MG63 (cell line): ENCODE measurements at regions not wholly inside any gene's neighbourhood (a gene's known extent, or its start where the extent isn't known, plus 50 kb on each side); places are given as distances from the start of the nearest gene placed in this dataset.
A peak's percentile ranks its signal among the peaks of the same experiment; 100 is the strongest.

Experiments
- DNase-seq: peaks from one replicate; pipeline ENCODE4 v3.0.0-alpha.2; 2020
- H3K27me3 ChIP-seq: fragments of 250-450 bp; sonication (Bioruptor Pico); 2 replicates; pipeline ENCODE4 v1.5.1; 2020; ENCODE audit warnings: mild to moderate bottlenecking, moderate library complexity
- H3K36me3 ChIP-seq: fragments of 250-450 bp; sonication (Bioruptor Pico); 2 replicates; pipeline ENCODE4 v1.5.1; 2020; ENCODE audit warnings: mild to moderate bottlenecking, moderate library complexity
- H3K4me3 ChIP-seq: fragments of 250-450 bp; sonication (Bioruptor Pico); 2 replicates; pipeline ENCODE4 v1.5.1; 2020; ENCODE audit warnings: mild to moderate bottlenecking, moderate library complexity
- H3K9me3 ChIP-seq: fragments of 250-450 bp; sonication (Bioruptor Pico); 2 replicates; pipeline ENCODE4 v1.5.1; 2020; ENCODE audit warnings: mild to moderate bottlenecking, moderate library complexity

DNA sequence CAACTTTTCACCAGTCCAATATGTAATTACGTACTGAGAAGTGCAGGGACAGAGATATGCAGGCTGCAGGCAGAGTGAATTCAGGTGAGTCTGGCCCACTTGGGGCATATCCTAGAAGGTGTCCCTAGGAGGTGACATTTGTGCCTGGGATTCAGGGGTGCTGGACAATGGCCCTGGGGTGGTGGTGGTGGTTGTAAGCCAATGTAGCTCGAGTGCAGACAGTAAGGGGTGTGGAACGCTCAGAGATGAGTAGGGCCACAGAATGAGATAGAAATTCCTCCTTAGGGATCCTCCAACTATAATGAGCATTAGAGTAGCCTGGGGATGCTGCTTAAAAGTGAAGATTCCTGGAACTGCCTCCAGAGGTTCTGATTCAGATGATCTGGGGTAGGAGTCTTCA, 221.7 kb upstream of the MPHOSPH6 start:
- no peak overlapping the region for H3K4me3 ChIP-seq
- no peak for DNase-seq
- H3K27me3 ChIP-seq: no peaks in the 10 kb centered on the region
- no peaks in the 10 kb centered on the region for H3K9me3 ChIP-seq
- H3K36me3 ChIP-seq: no peaks in the 10 kb centered on the region

DNA sequence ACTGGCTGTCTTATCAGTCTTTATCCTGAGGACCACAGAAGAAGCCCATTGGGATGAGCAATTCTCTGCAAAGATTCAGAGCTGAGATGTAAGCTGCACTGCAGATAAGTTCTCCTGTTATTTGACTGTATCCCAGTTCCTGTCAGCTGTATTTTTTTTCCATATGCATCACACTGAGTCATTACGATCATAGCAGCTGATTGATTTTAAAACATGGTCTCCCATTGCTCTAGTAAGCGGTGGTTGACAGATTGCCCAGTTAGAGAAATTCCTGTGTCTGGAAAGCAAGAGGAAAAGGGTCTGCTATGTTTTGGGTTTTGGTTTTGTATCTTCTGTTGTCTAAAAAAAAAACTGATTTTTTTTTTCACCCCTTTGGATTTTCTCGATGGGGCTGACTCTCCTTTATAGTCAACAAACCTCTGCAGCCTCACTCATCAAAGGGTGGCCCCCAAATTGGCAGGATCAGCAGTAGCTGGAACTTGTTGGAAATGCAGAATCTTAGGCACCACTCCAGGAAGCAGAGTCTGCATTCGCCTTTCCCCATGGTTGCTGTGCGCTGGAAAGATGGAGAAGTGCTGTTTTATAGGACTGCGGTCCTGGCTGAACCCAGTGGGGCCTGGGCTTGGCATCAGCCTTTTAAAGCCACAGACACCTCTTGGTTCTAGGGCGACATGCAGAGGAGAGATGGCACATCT, 220.1 kb upstream of the MPHOSPH6 start:
- Histone ChIP-seq H3K9me3 (no peaks in the 10 kb centered on the region), H3K4me3 (no peak overlapping the region), H3K36me3 (no peaks in the 10 kb centered on the region), H3K27me3 (no peaks in the 10 kb centered on the region)
- DNase-seq: no peak

DNA sequence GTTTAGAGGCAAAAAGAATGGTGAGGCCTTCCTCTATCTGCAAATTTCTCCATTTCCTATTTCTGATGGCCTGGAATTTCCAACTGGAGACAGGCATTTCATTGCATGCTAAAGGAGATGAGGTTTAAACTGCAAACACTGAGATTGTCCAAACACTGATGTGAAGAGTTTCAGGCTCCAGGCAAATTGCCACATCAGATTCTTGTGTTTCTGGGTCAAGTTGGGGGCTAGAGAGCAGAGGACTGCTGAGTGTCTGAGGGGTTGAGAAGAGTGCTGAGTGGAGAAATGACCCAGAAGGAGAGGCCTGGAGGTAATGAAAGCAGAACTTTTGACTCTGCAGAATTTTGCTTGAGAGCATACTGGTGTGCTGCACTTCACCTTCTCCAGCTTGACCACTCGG, 216.7 kb upstream of the MPHOSPH6 start:
- Histone ChIP-seq H3K27me3 (no peaks in the 10 kb centered on the region), H3K36me3 (no peaks in the 10 kb centered on the region), H3K4me3 (no peak overlapping the region), H3K9me3 (no peaks in the 10 kb centered on the region)
- DNase-seq: no peak

DNA sequence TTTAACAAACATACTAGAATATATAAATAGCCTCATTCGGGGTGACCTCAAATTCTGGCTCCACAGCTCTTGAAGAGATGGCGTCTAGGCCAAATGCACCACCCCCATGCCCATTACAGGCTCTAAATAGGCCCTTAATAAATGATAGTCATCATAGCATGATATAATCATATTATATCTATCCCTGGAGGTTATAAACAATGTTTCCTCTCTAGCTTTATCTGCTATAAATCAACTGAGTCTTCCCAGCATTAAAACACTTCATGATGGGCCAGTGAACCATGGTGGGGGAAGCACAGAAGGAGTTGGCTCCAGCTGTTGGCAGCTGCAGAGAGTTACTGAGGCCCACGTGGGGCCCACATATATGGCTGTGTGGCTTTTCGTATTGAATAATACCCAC, 214.9 kb upstream of the MPHOSPH6 start:
- no peak for DNase-seq
- H3K27me3 ChIP-seq: no peaks in the 10 kb centered on the region
- H3K36me3 ChIP-seq: no peaks in the 10 kb centered on the region
- H3K4me3 ChIP-seq: no peak overlapping the region
- no peaks in the 10 kb centered on the region for H3K9me3 ChIP-seq

DNA sequence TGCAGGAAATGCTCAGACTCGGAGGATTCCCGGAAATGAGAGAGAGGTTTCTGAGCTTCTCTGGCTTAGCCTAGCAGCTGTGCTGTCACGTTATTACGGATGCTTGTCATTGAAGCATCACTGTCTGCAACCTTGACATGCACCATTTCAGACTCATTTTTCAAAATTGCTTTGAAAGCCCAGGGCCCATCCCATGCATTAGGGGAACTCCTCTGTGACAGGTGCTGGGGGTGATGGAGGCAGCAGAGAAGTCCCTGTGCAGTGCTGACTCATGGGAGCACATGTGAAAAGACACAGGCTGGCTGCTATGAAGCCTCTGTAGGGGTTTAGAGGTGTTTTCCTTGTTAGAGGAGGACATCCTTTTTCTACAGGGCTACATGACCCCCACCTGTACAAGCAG, 214.0 kb upstream of the MPHOSPH6 start:
- H3K36me3 ChIP-seq: no peaks in the 10 kb centered on the region
- H3K9me3 ChIP-seq: no peaks in the 10 kb centered on the region
- H3K27me3 ChIP-seq: no peaks in the 10 kb centered on the region
- DNase-seq: no peak
- H3K4me3 ChIP-seq: no peak overlapping the region

DNA sequence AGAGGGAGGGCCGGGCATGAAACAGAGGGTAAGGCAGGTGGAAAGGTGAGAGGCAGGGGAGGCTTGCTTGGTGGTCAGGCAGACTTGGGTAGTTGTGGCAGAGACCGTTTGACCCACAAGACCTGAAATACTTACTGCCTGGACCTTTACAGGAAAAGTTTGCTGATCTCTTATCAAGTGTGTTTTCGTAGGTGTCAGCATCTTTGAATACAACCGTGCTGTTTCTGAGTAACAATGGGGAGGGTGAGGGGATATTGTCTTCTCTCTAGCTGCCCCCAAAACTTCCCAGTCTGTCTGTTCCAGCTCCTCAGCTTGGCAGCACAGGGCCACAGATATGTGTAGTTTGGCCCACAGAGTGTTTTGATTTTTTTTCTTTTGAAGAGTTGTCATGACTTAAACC, 212.5 kb upstream of the MPHOSPH6 start:
- no peak for DNase-seq
- H3K9me3 ChIP-seq: no peaks in the 10 kb centered on the region
- no peaks in the 10 kb centered on the region for H3K27me3 ChIP-seq
- H3K36me3 ChIP-seq: no peaks in the 10 kb centered on the region
- no peak overlapping the region for H3K4me3 ChIP-seq

DNA sequence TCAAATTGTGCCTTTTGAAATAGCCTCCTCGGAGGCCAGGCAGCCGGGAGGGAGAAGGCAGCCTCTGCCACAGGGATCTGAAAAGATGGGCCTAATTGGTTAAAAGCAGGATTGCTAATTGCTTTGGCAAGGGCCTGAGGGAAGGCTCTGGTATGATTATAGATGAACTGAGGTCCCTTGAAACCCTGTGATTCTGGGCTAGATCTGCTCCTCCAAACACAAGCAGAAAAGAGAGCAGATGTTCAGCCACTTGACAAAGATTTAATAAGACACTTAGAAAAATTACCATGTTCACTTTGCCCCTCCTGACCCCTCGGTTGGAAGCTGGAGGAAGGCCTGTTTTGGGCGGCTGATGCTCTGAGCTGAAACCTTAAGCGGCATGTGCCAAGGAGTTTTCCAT, 209.5 kb upstream of the MPHOSPH6 start:
- no peak overlapping the region for H3K4me3 ChIP-seq
- no peak for DNase-seq
- no peaks in the 10 kb centered on the region for H3K36me3 ChIP-seq
- H3K9me3 ChIP-seq: no peaks in the 10 kb centered on the region
- H3K27me3 ChIP-seq: no peaks in the 10 kb centered on the region

DNA sequence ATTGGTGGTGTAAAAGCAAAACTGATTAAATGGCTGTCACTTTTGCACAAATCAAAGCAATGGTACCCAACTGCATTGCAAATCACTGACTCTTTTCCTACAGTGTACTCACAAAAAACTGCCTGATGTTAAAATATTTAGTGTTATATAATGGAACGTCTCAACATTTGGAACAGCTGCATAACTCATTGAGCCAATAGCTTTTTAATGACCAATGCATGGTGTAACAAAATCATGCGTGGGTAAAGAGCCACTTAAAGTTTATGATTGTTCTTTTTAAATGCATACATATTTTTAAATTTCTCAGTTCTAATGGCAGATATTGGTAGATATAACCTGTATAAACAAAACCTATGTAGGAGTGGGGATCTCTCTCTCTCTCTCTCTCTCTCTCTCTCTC, 204.0 kb upstream of the MPHOSPH6 start:
- DNase-seq: no peak
- Histone ChIP-seq H3K36me3 (no peaks in the 10 kb centered on the region), H3K9me3 (no peaks in the 10 kb centered on the region)

DNA sequence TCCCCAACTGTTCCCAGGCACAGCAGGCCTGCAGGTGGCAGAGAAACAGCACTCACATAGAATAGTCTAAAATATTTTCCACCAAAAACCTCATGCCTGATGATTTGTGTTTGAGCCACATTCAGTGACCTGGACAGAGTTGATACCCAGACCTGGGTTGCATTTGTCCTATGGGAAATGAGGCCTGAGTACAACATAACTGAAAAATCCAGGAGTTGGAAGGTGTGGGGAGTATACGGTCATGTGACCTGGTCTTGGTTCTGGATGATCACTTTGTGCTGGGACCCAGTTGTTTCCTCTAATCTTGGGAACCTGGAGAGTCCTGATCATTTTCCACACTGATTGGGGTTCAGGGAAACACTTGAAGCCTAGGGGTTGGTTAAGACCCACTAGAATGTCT, 200.3 kb upstream of the MPHOSPH6 start:
- H3K4me3 ChIP-seq: no peak overlapping the region
- H3K36me3 ChIP-seq: no peaks in the 10 kb centered on the region
- DNase-seq: no peak
- no peaks in the 10 kb centered on the region for H3K27me3 ChIP-seq
- H3K9me3 ChIP-seq: no peaks in the 10 kb centered on the region

More for the DNA sequence above, 204.0 kb upstream of the MPHOSPH6 start:
- H3K27me3 ChIP-seq: no peaks in the 10 kb centered on the region
- H3K4me3 ChIP-seq: no peak overlapping the region

DNA sequence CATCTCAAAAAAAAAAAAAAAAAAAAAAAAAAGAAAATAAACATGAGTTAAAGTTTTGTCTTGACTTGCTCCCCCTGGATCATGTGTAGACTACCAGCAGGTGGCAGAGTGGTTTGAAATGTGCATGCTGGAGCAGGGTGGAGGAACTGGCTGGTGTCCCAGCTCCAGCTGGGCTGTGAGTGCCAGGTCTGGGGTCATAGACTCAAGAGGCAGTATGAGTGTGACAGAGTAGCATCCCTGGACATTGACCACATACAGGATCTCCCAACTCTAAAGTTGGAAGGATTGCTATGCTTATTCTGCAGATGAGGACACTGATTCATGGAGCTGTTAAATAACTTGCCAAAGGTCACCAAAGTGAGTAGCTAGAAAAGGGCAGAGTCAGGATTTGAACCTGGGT, 198.0 kb upstream of the MPHOSPH6 start:
- peak; percentile 28 for DNase-seq
- Histone ChIP-seq H3K4me3 (no peak overlapping the region), H3K27me3 (no peaks in the 10 kb centered on the region), H3K36me3 (no peaks in the 10 kb centered on the region), H3K9me3 (no peaks in the 10 kb centered on the region)

DNA sequence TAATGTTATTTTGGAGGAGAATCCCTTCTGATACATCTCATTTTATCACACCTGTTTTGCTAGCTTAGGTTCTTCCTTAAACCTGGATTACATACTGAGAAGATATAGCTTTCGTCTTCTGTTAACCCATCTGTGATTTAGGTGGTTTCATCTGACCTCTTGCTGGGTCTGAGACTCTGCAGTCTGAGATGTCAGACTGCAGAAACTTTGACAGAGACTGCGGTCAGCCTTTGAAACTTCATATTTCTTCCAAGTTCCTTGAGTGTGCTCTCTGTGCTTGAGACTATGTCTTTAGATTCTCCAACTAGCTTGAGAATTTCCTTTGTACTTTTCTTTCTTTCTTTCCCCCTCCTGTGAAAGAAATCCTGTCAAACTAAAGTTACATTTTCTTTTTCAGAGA, 196.4 kb upstream of the MPHOSPH6 start:
- Histone ChIP-seq H3K9me3 (no peaks in the 10 kb centered on the region), H3K36me3 (no peaks in the 10 kb centered on the region), H3K4me3 (no peak overlapping the region), H3K27me3 (no peaks in the 10 kb centered on the region)
- no peak for DNase-seq

DNA sequence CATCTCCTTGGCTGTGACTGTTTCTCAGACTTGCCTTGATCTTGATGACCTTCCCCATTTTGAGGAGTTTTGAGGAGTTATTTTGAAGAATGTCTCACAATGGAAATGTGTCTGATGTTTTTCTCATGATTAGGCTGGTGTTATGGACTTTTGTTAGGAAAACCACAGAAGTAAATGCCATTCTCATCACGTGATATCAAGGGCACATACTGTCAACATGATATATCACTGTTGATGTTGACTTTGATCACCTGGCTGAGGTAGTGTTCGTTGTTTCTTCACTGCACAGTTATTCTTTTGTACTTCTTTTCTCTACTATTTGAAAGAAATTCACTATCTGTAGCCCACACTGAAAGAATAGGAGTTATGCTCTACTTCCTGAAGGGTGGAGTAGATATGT, 194.7 kb upstream of the MPHOSPH6 start:
- no peak for DNase-seq
- H3K27me3 ChIP-seq: no peaks in the 10 kb centered on the region
- no peaks in the 10 kb centered on the region for H3K9me3 ChIP-seq
- H3K4me3 ChIP-seq: no peak overlapping the region
- no peaks in the 10 kb centered on the region for H3K36me3 ChIP-seq

DNA sequence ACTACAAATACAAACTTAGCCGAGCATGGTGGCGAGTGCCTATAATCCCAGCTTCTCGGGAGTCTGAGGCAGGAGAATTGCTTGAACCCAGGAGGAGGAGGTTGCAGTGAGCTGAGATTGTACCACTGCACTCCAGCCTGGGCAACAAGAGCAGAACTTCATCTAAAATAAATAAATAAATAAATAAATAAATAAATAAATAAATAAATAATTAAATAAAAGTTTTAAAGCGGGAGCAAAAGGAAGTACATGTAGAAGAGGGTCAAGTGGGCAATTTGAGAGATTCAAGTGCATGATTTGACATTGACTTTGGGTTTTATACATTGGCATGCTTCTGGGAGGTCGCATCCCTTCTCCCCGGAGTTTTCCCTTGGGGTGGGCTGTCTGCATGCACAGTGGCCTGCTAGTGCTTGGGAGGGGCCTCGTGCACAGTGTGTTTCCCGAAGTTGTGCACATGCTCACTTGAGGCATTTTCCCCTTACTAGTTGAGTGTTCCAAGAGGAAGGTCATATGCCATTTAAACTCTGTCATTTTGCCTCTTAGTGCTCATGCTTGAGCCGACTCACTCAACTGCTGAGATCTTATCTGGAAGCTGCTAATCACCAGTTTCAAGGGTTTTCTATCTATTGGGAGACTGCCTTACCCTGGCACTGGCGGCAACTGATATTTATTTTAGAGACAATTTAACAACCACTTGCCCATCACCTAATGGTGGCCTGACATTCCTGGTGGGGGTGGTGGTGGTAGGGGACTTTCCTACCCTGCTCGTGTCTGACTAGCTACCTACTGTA, 193.2 kb upstream of the MPHOSPH6 start:
- Histone ChIP-seq H3K9me3 (no peaks in the 10 kb centered on the region), H3K36me3 (no peaks in the 10 kb centered on the region), H3K27me3 (no peaks in the 10 kb centered on the region), H3K4me3 (no peak overlapping the region)
- DNase-seq: no peak

DNA sequence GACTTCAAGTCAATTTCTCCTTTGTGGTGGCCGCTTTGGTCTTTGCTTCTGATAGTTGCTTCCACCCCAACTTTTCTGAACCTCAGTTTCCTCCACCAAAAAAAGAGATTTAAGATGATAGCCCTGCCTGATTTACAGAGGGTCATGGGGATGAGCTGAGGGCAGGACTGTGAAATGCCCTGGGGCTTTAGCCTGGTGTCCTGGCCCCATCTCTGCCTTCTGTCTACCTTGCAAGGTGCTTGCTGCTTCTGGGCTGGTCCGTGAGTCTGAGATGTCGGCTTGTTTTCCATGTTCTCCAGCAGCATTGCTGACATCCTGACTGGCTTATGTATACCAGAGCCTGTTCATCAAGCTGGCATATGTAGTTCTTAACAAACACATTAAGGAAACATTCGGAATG, 191.9 kb upstream of the MPHOSPH6 start:
- DNase-seq: no peak
- Histone ChIP-seq H3K4me3 (no peak overlapping the region), H3K9me3 (no peaks in the 10 kb centered on the region), H3K36me3 (no peaks in the 10 kb centered on the region), H3K27me3 (no peaks in the 10 kb centered on the region)

DNA sequence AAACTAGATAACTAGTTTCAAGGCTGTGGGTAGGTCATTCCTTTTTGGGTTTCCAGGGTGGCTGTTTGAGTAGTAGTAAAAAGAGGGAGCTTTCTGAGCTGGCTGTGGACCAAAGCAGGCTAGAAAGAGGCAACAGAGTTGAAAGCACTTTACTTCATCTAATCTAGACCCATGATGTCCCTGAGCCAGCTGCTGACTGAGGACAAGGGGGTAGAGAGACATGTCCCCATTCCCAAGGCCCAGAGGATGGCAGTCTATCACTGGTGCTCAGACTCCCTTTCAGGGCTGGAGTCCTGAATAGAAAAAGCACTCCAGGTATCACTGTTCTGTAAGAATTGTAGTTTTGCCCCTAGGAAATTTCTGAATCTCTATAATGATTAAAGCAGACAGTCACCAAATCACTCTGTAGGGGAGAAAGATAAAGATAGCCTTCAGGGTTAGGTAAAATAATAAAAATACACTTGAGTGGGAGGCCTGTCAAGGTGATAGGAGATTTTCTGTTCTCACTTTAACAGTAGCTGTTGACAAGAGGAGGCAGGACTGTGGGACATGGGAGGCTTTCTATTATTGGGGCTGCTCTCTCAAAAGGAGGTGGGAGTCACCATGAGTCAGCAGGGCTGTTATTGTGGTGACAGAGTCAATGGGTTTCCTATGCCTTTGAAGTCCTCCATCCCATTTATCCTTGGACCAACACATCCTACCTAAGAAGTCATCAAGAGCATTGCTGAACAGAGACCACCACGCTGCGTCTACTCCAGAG, 190.2 kb upstream of the MPHOSPH6 start:
- Histone ChIP-seq H3K4me3 (no peak overlapping the region), H3K9me3 (no peaks in the 10 kb centered on the region), H3K27me3 (no peaks in the 10 kb centered on the region), H3K36me3 (no peaks in the 10 kb centered on the region)
- no peak for DNase-seq

DNA sequence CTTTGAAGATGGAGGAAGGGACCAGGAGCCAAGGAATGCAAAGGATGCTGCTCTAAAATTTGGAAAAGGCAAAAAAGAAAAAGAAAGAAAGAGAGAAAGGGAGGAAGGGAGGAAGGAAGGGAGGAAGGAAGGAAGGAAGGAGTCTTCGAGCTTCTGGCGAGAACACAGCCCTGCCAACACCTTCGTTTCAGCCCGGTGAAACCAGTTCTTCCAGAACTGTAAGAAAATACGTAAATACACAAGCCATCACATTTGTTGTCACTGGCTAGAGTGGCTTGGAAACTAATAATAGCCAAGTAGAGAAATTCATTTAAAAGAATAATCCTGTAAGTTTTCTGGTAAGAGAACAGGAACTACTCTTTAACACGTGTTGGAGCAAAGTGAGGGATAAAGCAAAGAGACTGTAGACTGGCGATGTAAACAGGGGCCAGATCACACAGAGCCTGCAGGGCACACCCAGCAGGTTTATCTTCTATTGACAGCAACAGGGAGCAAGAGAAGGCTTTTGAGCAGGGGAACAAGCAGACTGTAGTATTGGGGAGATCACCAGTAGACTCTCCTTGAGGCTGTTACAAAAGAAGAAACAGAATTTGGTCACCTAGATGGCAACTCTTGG, 188.7 kb upstream of the MPHOSPH6 start:
- Histone ChIP-seq H3K27me3 (no peaks in the 10 kb centered on the region), H3K4me3 (no peak overlapping the region), H3K36me3 (no peaks in the 10 kb centered on the region), H3K9me3 (no peaks in the 10 kb centered on the region)
- no peak for DNase-seq

DNA sequence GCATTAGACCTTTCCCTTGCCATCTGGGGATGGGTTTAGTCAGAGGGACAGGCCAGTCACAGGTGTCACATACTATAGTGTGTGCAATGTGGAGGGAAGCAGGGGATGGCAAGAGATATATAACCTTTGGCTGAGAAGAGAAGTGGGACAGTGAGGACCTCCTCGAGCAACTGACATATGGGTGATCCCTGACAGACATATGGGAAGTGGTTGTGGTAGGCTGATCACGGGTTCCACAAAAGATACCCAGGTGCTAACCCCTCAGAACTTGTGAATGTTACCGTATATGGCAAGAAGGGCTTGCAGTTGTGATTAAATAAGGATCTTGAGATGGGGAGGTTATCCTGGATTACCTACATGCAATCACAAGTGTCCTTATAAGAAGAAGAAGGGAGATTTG, 188.1 kb upstream of the MPHOSPH6 start:
- Histone ChIP-seq H3K4me3 (no peak overlapping the region), H3K9me3 (no peaks in the 10 kb centered on the region), H3K27me3 (no peaks in the 10 kb centered on the region), H3K36me3 (no peaks in the 10 kb centered on the region)
- DNase-seq: no peak
